GM23338 (cell line): ENCODE measurements at regions not wholly inside any gene's neighbourhood (a gene's known extent, or its start where the extent isn't known, plus 50 kb on each side); places are given as distances from the start of the nearest gene placed in this dataset.

Source experiments
- CREB1 ChIP-seq: fragments of 250-450 bp; sonication (Bioruptor Pico); IDR thresholded peaks from 2 replicates; pipeline ENCODE4 v1.5.0; 2020; ENCODE audit warnings: low read depth, mild to moderate bottlenecking, moderate library complexity
- EZH2 ChIP-seq: fragments of 200-600 bp; sonication (generic); IDR thresholded peaks from one replicate; pipeline ENCODE4 v1.8.0; 2017; ENCODE audit warnings: antibody characterized with exemption, mild to moderate bottlenecking, low read depth; ENCODE audit not compliant: unreplicated experiment
- EZH2phosphoT487 ChIP-seq: fragments of 200-600 bp; sonication (generic); IDR thresholded peaks from one replicate; pipeline ENCODE4 v1.8.1; 2018; ENCODE audit warnings: antibody characterized with exemption; ENCODE audit not compliant: unreplicated experiment
- POLR2AphosphoS5 ChIP-seq: IDR thresholded peaks from 2 replicates; pipeline ENCODE4 v1.6.1; 2016; ENCODE audit warnings: antibody characterized with exemption, low read depth
- REST ChIP-seq: IDR thresholded peaks from one replicate; pipeline ENCODE4 v1.6.1; 2018; ENCODE audit warnings: antibody characterized with exemption; ENCODE audit not compliant: unreplicated experiment
- STAT1 ChIP-seq: IDR thresholded peaks from one replicate; pipeline ENCODE4 v1.6.1; 2016; ENCODE audit warnings: antibody characterized with exemption; ENCODE audit not compliant: unreplicated experiment
- TF ChIP-seq, protein P1 (sequence below), 2 experiments: fragments of 200-600 bp in 1 of 2; sonication (generic) in 1 of 2; conservative IDR thresholded peaks; 2 replicates each; pipeline versions ENCODE4 v1.5.1 to v1.6.1; 2016 to 2017; ENCODE audit warnings: antibody characterized with exemption in 2 of 2, low read depth in 2 of 2, mild to moderate bottlenecking in 2 of 2, moderate library complexity in 1 of 2
- TF ChIP-seq, protein P2 (sequence below): fragments of 250-450 bp; sonication (Bioruptor Pico); IDR thresholded peaks from 2 replicates; pipeline ENCODE4 v1.5.0; 2020; ENCODE audit warnings: mild to moderate bottlenecking, moderate library complexity
- TF ChIP-seq, protein P3 (sequence below): IDR thresholded peaks from 2 replicates; pipeline ENCODE4 v1.6.1; 2016; ENCODE audit warnings: antibody characterized with exemption

DNA sequence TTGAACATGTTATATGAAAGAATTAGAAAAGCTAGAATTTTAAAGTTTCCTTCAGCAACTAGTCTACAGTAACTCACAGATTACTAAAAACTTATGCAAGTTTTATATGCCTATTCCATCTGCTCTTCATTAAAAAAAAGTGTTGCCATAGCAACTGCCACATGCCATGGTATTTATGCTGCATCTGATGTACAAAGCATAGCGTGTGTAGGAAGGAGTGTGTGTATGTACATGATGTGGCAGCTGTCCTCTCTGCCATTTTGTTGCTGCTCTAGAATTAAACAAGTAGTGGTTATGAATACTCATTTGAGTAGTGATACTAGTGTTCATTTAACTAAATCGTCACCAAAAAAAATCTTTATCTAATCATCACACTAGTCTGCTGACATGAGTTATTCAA lies 593.5 kb downstream of the CETN3 start:
- TF ChIP-seq, protein P1, sequence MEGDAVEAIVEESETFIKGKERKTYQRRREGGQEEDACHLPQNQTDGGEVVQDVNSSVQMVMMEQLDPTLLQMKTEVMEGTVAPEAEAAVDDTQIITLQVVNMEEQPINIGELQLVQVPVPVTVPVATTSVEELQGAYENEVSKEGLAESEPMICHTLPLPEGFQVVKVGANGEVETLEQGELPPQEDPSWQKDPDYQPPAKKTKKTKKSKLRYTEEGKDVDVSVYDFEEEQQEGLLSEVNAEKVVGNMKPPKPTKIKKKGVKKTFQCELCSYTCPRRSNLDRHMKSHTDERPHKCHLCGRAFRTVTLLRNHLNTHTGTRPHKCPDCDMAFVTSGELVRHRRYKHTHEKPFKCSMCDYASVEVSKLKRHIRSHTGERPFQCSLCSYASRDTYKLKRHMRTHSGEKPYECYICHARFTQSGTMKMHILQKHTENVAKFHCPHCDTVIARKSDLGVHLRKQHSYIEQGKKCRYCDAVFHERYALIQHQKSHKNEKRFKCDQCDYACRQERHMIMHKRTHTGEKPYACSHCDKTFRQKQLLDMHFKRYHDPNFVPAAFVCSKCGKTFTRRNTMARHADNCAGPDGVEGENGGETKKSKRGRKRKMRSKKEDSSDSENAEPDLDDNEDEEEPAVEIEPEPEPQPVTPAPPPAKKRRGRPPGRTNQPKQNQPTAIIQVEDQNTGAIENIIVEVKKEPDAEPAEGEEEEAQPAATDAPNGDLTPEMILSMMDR (conservative IDR thresholded peaks at IDR 0.05; ENCODE audit: low read depth in 2 of 2) = no peak
- no peak for TF ChIP-seq EZH2
- no peak for TF ChIP-seq EZH2phosphoT487
- no peak for TF ChIP-seq REST
- no peak for TF ChIP-seq POLR2AphosphoS5
- no peak for TF ChIP-seq STAT1
- TF ChIP-seq, protein P2, sequence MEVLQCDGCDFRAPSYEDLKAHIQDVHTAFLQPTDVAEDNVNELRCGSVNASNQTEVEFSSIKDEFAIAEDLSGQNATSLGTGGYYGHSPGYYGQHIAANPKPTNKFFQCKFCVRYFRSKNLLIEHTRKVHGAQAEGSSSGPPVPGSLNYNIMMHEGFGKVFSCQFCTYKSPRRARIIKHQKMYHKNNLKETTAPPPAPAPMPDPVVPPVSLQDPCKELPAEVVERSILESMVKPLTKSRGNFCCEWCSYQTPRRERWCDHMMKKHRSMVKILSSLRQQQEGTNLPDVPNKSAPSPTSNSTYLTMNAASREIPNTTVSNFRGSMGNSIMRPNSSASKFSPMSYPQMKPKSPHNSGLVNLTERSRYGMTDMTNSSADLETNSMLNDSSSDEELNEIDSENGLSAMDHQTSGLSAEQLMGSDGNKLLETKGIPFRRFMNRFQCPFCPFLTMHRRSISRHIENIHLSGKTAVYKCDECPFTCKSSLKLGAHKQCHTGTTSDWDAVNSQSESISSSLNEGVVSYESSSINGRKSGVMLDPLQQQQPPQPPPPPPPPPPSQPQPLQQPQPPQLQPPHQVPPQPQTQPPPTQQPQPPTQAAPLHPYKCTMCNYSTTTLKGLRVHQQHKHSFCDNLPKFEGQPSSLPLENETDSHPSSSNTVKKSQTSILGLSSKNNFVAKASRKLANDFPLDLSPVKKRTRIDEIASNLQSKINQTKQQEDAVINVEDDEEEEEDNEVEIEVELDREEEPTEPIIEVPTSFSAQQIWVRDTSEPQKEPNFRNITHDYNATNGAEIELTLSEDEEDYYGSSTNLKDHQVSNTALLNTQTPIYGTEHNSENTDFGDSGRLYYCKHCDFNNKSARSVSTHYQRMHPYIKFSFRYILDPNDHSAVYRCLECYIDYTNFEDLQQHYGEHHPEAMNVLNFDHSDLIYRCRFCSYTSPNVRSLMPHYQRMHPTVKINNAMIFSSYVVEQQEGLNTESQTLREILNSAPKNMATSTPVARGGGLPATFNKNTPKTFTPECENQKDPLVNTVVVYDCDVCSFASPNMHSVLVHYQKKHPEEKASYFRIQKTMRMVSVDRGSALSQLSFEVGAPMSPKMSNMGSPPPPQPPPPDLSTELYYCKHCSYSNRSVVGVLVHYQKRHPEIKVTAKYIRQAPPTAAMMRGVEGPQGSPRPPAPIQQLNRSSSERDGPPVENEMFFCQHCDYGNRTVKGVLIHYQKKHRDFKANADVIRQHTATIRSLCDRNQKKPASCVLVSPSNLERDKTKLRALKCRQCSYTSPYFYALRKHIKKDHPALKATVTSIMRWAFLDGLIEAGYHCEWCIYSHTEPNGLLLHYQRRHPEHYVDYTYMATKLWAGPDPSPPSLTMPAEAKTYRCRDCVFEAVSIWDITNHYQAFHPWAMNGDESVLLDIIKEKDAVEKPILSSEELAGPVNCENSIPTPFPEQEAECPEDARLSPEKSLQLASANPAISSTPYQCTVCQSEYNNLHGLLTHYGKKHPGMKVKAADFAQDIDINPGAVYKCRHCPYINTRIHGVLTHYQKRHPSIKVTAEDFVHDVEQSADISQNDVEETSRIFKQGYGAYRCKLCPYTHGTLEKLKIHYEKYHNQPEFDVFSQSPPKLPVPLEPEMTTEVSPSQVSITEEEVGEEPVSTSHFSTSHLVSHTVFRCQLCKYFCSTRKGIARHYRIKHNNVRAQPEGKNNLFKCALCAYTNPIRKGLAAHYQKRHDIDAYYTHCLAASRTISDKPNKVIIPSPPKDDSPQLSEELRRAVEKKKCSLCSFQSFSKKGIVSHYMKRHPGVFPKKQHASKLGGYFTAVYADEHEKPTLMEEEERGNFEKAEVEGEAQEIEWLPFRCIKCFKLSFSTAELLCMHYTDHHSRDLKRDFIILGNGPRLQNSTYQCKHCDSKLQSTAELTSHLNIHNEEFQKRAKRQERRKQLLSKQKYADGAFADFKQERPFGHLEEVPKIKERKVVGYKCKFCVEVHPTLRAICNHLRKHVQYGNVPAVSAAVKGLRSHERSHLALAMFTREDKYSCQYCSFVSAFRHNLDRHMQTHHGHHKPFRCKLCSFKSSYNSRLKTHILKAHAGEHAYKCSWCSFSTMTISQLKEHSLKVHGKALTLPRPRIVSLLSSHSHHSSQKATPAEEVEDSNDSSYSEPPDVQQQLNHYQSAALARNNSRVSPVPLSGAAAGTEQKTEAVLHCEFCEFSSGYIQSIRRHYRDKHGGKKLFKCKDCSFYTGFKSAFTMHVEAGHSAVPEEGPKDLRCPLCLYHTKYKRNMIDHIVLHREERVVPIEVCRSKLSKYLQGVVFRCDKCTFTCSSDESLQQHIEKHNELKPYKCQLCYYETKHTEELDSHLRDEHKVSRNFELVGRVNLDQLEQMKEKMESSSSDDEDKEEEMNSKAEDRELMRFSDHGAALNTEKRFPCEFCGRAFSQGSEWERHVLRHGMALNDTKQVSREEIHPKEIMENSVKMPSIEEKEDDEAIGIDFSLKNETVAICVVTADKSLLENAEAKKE (CRISPR knock-in tag) = no peak
- TF ChIP-seq CREB1 (CRISPR knock-in tag) = no peak
- TF ChIP-seq, protein P3, sequence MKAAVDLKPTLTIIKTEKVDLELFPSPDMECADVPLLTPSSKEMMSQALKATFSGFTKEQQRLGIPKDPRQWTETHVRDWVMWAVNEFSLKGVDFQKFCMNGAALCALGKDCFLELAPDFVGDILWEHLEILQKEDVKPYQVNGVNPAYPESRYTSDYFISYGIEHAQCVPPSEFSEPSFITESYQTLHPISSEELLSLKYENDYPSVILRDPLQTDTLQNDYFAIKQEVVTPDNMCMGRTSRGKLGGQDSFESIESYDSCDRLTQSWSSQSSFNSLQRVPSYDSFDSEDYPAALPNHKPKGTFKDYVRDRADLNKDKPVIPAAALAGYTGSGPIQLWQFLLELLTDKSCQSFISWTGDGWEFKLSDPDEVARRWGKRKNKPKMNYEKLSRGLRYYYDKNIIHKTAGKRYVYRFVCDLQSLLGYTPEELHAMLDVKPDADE = no peak
